HCT116 (cell line): ENCODE measurements at regions not wholly inside any gene's neighbourhood (a gene's known extent, or its start where the extent isn't known, plus 50 kb on each side); places are given as distances from the start of the nearest gene placed in this dataset.

Experiments
- ATAC-seq: fragments of 200-7000 bp; cut with Tn5 transposase; 2 replicates; pipeline ENCODE4 v1.9.1; 2020; ENCODE audit warnings: mild to moderate bottlenecking, moderate library complexity
- BruUV-seq: library from RNA; stranded (reverse); fragments of 400-500 nt; replicated peaks from 2 replicates; lab custom pipeline; 2021; lab: Mats Ljungman, UMichigan
- CTCF ChIA-PET: fragments of 300-600 bp; sonication (Branson Sonifier 250); formaldehyde crosslinking; loops from one replicate; lab custom pipeline; 2021; ENCODE audit warnings: antibody characterized with exemption; lab: Charles Lee
- POLR2A ChIA-PET: fragments of 300-600, 350-600 bp; sonication (Branson Sonifier 250); formaldehyde crosslinking; loops from one replicate; lab custom pipeline; 2021; ENCODE audit warnings: antibody characterized with exemption; lab: Charles Lee
- RAD21 ChIA-PET, 2 experiments: fragments of 300-600 bp; sonication (Branson Sonifier 250); formaldehyde crosslinking; loops; one replicate each; lab custom pipeline; 2023; ENCODE audit warnings: low total read pairs in 2 of 2; ENCODE audit not compliant: uncharacterized antibody in 2 of 2, unreplicated experiment in 2 of 2, low non-redundant PET in 1 of 2; lab: Charles Lee
- DNase-seq: peaks from one replicate; pipeline ENCODE4 v3.0.0-alpha.2; 2010; ENCODE audit warnings: low read depth, low spot score
- H2AFZ ChIP-seq: fragments of 200-600 bp; shearing (Covaris generic), sonication (generic); 2 replicates; pipeline ENCODE4 v1.6.1; 2017; ENCODE audit warnings: low read depth, mixed run types, mixed read lengths, antibody characterized with exemption, low read length; ENCODE audit not compliant: poor library complexity, severe bottlenecking
- H3K27ac ChIP-seq: 2 replicates; pipeline ENCODE4 v1.5.1; 2012; ENCODE audit warnings: low read depth, low read length
- H3K27me3 ChIP-seq: fragments of 200-600 bp; sonication (generic); 2 replicates; pipeline ENCODE4 v1.6.1; 2016; ENCODE audit warnings: mixed run types, low read length, mixed read lengths; ENCODE audit not compliant: insufficient read depth
- H3K36me3 ChIP-seq, 2 experiments: fragments of 200-500 bp in 1 of 2; fragments of 200-600 bp in 1 of 2; sonication (Bioruptor generic) in 1 of 2; sonication (generic) in 1 of 2; 2 replicates each; pipeline versions ENCODE4 v1.5.1 to v1.6.1; 2014 to 2016; ENCODE audit warnings: low read length in 2 of 2, inconsistent platforms in 1 of 2, mixed read lengths in 1 of 2, mixed run types in 1 of 2; ENCODE audit not compliant: insufficient read depth in 2 of 2, control insufficient read depth in 1 of 2
- H3K4me1 ChIP-seq, 2 experiments: fragments of 200-600 bp in 1 of 2; sonication (generic) in 1 of 2; 2 replicates each; pipeline versions ENCODE4 v1.5.1 to v1.6.1; 2012 to 2017; ENCODE audit warnings: low read length in 2 of 2, inconsistent platforms in 1 of 2, mild to moderate bottlenecking in 1 of 2, mixed read lengths in 1 of 2, mixed run types in 1 of 2, moderate library complexity in 1 of 2; ENCODE audit not compliant: insufficient read depth in 2 of 2, control insufficient read depth in 1 of 2
- H3K4me2 ChIP-seq: fragments of 200-600 bp; sonication (generic); 2 replicates; pipeline ENCODE4 v1.6.1; 2017; ENCODE audit warnings: mixed run types, low read length, mixed read lengths
- H3K4me3 ChIP-seq, 2 experiments: fragments of 200-600 bp in 1 of 2; sonication (generic) in 1 of 2; replicated peaks in 1 of 2; 2 replicates each; pipeline ENCODE4 v1.5.1; 2011 to 2016; ENCODE audit warnings: low read length in 2 of 2, control low read depth in 1 of 2, low read depth in 1 of 2, mild to moderate bottlenecking in 1 of 2, mixed read lengths in 1 of 2, mixed run types in 1 of 2
- H3K79me2 ChIP-seq: fragments of 200-600 bp; sonication (generic); 2 replicates; pipeline ENCODE4 v1.6.1; 2017; ENCODE audit warnings: mild to moderate bottlenecking, mixed run types, low read length, moderate library complexity, mixed read lengths; ENCODE audit not compliant: insufficient read depth
- H3K9ac ChIP-seq: fragments of 200-600 bp; sonication (generic); 2 replicates; pipeline ENCODE4 v1.6.1; 2016; ENCODE audit warnings: low read length, mixed read lengths
- H3K9me2 ChIP-seq: fragments of 200-600 bp; sonication (generic), shearing (Covaris generic); 2 replicates; pipeline ENCODE4 v1.6.1; 2017; ENCODE audit warnings: mixed run types, mild to moderate bottlenecking, moderate library complexity; ENCODE audit not compliant: insufficient read depth
- H3K9me3 ChIP-seq, 2 experiments: fragments of 200-500 bp in 1 of 2; fragments of 200-600 bp in 1 of 2; sonication (Bioruptor generic) in 1 of 2; sonication (generic) in 1 of 2; 2 replicates each; pipeline ENCODE4 v1.6.1; 2014 to 2017; ENCODE audit warnings: low read length in 2 of 2, mixed read lengths in 2 of 2, inconsistent platforms in 1 of 2, low read depth in 1 of 2, mild to moderate bottlenecking in 1 of 2, mixed run types in 1 of 2, moderate library complexity in 1 of 2; ENCODE audit not compliant: control insufficient read depth in 1 of 2, insufficient read depth in 1 of 2
- H4K20me1 ChIP-seq: fragments of 200-600 bp; sonication (generic), shearing (Covaris generic); 2 replicates; pipeline ENCODE4 v1.6.1; 2017; ENCODE audit warnings: mixed run types, mild to moderate bottlenecking, moderate library complexity; ENCODE audit not compliant: insufficient read depth
- EGR1 ChIP-seq: IDR thresholded peaks from 2 replicates; pipeline ENCODE4 v1.6.1; 2012; ENCODE audit warnings: low read depth
- EZH2 ChIP-seq: fragments of 200-600 bp; sonication (generic); IDR thresholded peaks from 2 replicates; pipeline ENCODE4 v1.6.1; 2017; ENCODE audit warnings: antibody characterized with exemption, mixed run types
- EZH2phosphoT487 ChIP-seq: fragments of 200-600 bp; IDR thresholded peaks from 2 replicates; pipeline ENCODE4 v1.6.1; 2018; ENCODE audit warnings: antibody characterized with exemption, borderline replicate concordance
- SP1 ChIP-seq: IDR thresholded peaks from 2 replicates; pipeline ENCODE4 v1.6.1; 2012; ENCODE audit warnings: low read depth
- SRF ChIP-seq: IDR thresholded peaks from 2 replicates; pipeline ENCODE4 v1.6.1; 2012; ENCODE audit warnings: low read depth
- YY1 ChIP-seq: IDR thresholded peaks from 2 replicates; pipeline ENCODE4 v1.6.1; 2011; ENCODE audit warnings: low read length, low read depth, moderate library complexity, mild to moderate bottlenecking; ENCODE audit not compliant: insufficient replicate concordance; ENCODE audit errors: extremely low read depth
- ZNF274 ChIP-seq: fragments of 200-500 bp; sonication (Bioruptor generic); IDR thresholded peaks from 2 replicates; pipeline ENCODE4 v1.6.1; 2014; ENCODE audit warnings: mild to moderate bottlenecking, low read depth, low read length, inconsistent platforms
- intact Hi-C: fragments of 100-400 bp; cut with micrococcal nuclease; formaldehyde crosslinking; loops from 2 replicates; pipeline ENCODE4 v1.10.0; 2022

GRCh38 chr2:129909651-129910418, 69.6 kb upstream of the RAB6C start (continued):
- TF ChIP-seq EZH2phosphoT487 (no peak), ZNF274 (no peak)

DNA sequence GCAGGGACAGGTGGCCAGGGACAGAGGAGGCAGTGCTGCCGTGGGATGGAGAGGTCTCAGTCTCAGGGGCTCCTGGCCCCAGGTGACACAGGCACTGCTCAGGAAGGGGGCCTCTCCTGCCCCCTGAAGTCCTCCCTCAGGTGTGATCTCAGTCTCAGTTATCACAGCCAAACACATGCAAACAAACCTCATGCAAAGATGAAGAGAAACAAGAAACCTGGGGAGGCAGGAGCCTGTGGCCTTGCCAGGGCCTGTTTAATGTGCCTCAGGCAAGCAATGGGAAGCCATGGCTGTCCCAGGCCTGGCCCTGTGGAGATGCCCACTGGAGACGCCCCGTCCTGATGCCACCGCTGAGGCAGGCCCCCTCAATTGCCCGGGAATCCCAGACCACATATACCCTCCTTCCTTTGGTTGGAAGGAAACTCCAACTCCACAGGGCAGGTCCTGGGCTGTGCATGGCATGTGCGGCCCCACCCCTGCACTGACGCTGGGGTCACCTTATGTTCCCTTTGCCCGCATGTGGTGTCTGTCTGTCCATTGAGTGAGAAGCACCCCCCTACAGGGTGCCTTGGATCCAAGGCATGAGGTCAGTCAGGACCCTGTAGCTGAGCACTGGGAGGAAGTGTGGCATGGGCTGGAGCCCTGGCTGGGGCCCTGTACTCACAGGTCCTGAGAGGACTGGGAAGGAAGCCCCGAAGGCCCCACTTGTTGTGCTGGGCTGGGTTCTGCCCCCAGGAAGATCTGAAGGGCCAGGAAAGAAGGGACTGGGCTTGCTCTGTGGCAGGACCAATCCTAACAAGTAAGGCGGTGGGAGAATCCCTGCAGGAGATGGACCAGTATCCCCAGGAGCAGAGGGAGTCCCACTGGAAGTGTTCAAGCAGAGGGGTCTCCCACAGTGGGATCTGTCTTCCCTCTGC, 68.8 kb upstream of the RAB6C start:
- Histone ChIP-seq H3K4me1 (no peaks in the 10 kb centered on the region), H3K27ac (no peak overlapping the region), H4K20me1 (no peaks in the 10 kb centered on the region), H3K4me2 (no peak overlapping the region), H3K36me3 (no peaks in the 10 kb centered on the region)
- RAD21 ChIA-PET: no interaction called here
- intact Hi-C loops: no loop called here
- no TSS peak for BruUV-seq
- TF ChIP-seq SP1: no peak
- TF ChIP-seq EGR1: no peak
- no peak for TF ChIP-seq SRF
- no peak for TF ChIP-seq ZNF274
- no peak for TF ChIP-seq EZH2phosphoT487
- TF ChIP-seq EZH2: no peak
- TF ChIP-seq YY1: no peak
- TF ChIP-seq, all 23 proteins: peak for 0
- no peaks in the 10 kb centered on the region for H3K27me3 ChIP-seq
- H3K9ac ChIP-seq: no peak overlapping the region
- CTCF ChIA-PET: no interaction called here
- no peak overlapping the region for H3K4me3 ChIP-seq
- H3K9me3 ChIP-seq: no peaks in the 10 kb centered on the region
- no peak for ATAC-seq
- POLR2A ChIA-PET: no interaction called here
- H2AFZ ChIP-seq: no peak overlapping the region
- H3K79me2 ChIP-seq: no peaks in the 10 kb centered on the region
- no peak for DNase-seq
- H3K9me2 ChIP-seq: no peaks in the 10 kb centered on the region
